T-helper 17 cell (primary cell): ENCODE measurements at regions not wholly inside any gene's neighbourhood (a gene's known extent, or its start where the extent isn't known, plus 50 kb on each side); places are given as distances from the start of the nearest gene placed in this dataset.
"Not testable (repeated sequence)": the region's sequence is repeated elsewhere in the genome, so short reads cannot be mapped to it uniquely, and the experiment has no call there.

Source experiments
- ATAC-seq: fragments of 150-1000 bp; cut with Tn5 transposase; 2 replicates; pipeline ENCODE4 v1.10.0; 2021; ENCODE audit warnings: mild to moderate bottlenecking, moderate library complexity
- DNase-seq, 3 donors: peaks; one replicate each; pipeline versions ENCODE4 v3.0.0 to v3.0.0-alpha.2; 2020 to 2021
- H3K9me3 ChIP-seq: one replicate; pipeline ENCODE4 v1.7.0; 2013; ENCODE audit warnings: low read length, mild to moderate bottlenecking; ENCODE audit not compliant: control insufficient read depth, poor library complexity, severe bottlenecking
- H3K27ac Mint-ChIP-seq: one replicate; pipeline ENCODE4 v1.8.0; 2022; ENCODE audit warnings: mild to moderate bottlenecking, moderate library complexity, mixed read lengths
- H3K27me3 Mint-ChIP-seq: one replicate; pipeline ENCODE4 v1.8.0; 2022; ENCODE audit warnings: mixed read lengths
- H3K36me3 Mint-ChIP-seq: one replicate; pipeline ENCODE4 v1.8.0; 2022; ENCODE audit warnings: low read depth, mixed read lengths
- H3K4me1 Mint-ChIP-seq: one replicate; pipeline ENCODE4 v1.8.0; 2022; ENCODE audit warnings: mild to moderate bottlenecking, mixed read lengths
- H3K4me3 Mint-ChIP-seq: one replicate; pipeline ENCODE4 v1.8.0; 2022; ENCODE audit warnings: mild to moderate bottlenecking, moderate library complexity, mixed read lengths

GRCh38 chr20:43355610-43356009 lies 102.1 kb upstream of the SRSF6 start:
- Mint-ChIP-seq H3K4me1 (no peaks in the 10 kb centered on the region), H3K27me3 (peaks cover 22% of the 10 kb centered on the region), H3K4me3 (no peak overlapping the region), H3K27ac (no peak overlapping the region), H3K36me3 (no peaks in the 10 kb centered on the region)
- no peak for ATAC-seq
- H3K9me3 ChIP-seq, result no peaks in the 10 kb centered on the region
- no peak for DNase-seq

GRCh38 chr20:43352996-43353395 lies 104.7 kb upstream of the SRSF6 start:
- Mint-ChIP-seq H3K27ac (no peak overlapping the region), H3K36me3 (no peaks in the 10 kb centered on the region), H3K4me3 (no peak overlapping the region), H3K27me3 (peaks cover 21% of the 10 kb centered on the region), H3K4me1 (no peaks in the 10 kb centered on the region)
- ATAC-seq (no peak), DNase-seq (no peak)
- H3K9me3 ChIP-seq, result no peaks in the 10 kb centered on the region

- H3K4me3 Mint-ChIP-seq, H3K36me3 Mint-ChIP-seq, ATAC-seq, DNase-seq, H3K27ac Mint-ChIP-seq, H3K9me3 ChIP-seq, H3K4me1 Mint-ChIP-seq: not testable (repeated sequence)
- peaks cover 18% of the 10 kb centered on the region for H3K27me3 Mint-ChIP-seq
Observed at GRCh38 chr20:43350694-43351093, 107.0 kb upstream of the SRSF6 start.

GRCh38 chr20:43349841-43350240 lies 107.9 kb upstream of the SRSF6 start:
- Mint-ChIP-seq H3K4me3 (no peak overlapping the region), H3K36me3 (no peaks in the 10 kb centered on the region), H3K27ac (no peak overlapping the region), H3K4me1 (no peaks in the 10 kb centered on the region), H3K27me3 (peaks cover 22% of the 10 kb centered on the region)
- ATAC-seq, result no peak
- no peaks in the 10 kb centered on the region for H3K9me3 ChIP-seq
- DNase-seq, result no peak

GRCh38 chr20:43347839-43348238 lies 109.9 kb upstream of the SRSF6 start:
- not testable (repeated sequence) for DNase-seq, H3K4me1 Mint-ChIP-seq, H3K27ac Mint-ChIP-seq, H3K4me3 Mint-ChIP-seq, ATAC-seq, H3K36me3 Mint-ChIP-seq, H3K9me3 ChIP-seq
- peaks cover 15% of the 10 kb centered on the region for H3K27me3 Mint-ChIP-seq

GRCh38 chr20:43345676-43346075 lies 112.0 kb upstream of the SRSF6 start:
- Mint-ChIP-seq H3K27me3 (peaks cover 15% of the 10 kb centered on the region), H3K4me3 (no peak overlapping the region), H3K4me1 (no peaks in the 10 kb centered on the region), H3K27ac (no peak overlapping the region), H3K36me3 (no peaks in the 10 kb centered on the region)
- DNase-seq, result no peak
- no peak for ATAC-seq
- no peaks in the 10 kb centered on the region for H3K9me3 ChIP-seq

- Mint-ChIP-seq H3K36me3 (no peaks in the 10 kb centered on the region), H3K4me3 (no peak overlapping the region), H3K27ac (no peak overlapping the region), H3K4me1 (no peaks in the 10 kb centered on the region), H3K27me3 (peaks cover 9% of the 10 kb centered on the region)
- no peaks in the 10 kb centered on the region for H3K9me3 ChIP-seq
- no peak for ATAC-seq
- DNase-seq, result no peak
Observed at GRCh38 chr20:43341511-43341910, 116.2 kb upstream of the SRSF6 start.

GRCh38 chr20:43337036-43337435 lies 120.7 kb upstream of the SRSF6 start:
- no peaks in the 10 kb centered on the region for H3K36me3 Mint-ChIP-seq
- H3K9me3 ChIP-seq, result no peaks in the 10 kb centered on the region
- ATAC-seq, result no peak
- no peaks in the 10 kb centered on the region for H3K4me1 Mint-ChIP-seq
- no peak overlapping the region for H3K27ac Mint-ChIP-seq
- DNase-seq, result no peak
- H3K27me3 Mint-ChIP-seq, result no peaks in the 10 kb centered on the region
- H3K4me3 Mint-ChIP-seq, result no peak overlapping the region

GRCh38 chr20:43334080-43334479 lies 123.6 kb upstream of the SRSF6 start:
- H3K27me3 Mint-ChIP-seq, result no peaks in the 10 kb centered on the region
- H3K4me1 Mint-ChIP-seq, result no peaks in the 10 kb centered on the region
- no peak overlapping the region for H3K27ac Mint-ChIP-seq
- no peaks in the 10 kb centered on the region for H3K9me3 ChIP-seq
- ATAC-seq (no peak), DNase-seq (no peak)
- no peaks in the 10 kb centered on the region for H3K36me3 Mint-ChIP-seq
- no peak overlapping the region for H3K4me3 Mint-ChIP-seq

- Mint-ChIP-seq H3K4me1 (no peaks in the 10 kb centered on the region), H3K36me3 (no peaks in the 10 kb centered on the region), H3K27ac (no peak overlapping the region), H3K4me3 (no peak overlapping the region), H3K27me3 (no peaks in the 10 kb centered on the region)
- ATAC-seq, result no peak
- no peaks in the 10 kb centered on the region for H3K9me3 ChIP-seq
- no peak for DNase-seq
Observed at GRCh38 chr20:43331906-43332305, 125.8 kb upstream of the SRSF6 start.

- no peaks in the 10 kb centered on the region for H3K9me3 ChIP-seq
- ATAC-seq, result no peak
- H3K36me3 Mint-ChIP-seq, result no peaks in the 10 kb centered on the region
- no peak overlapping the region for H3K27ac Mint-ChIP-seq
- H3K27me3 Mint-ChIP-seq, result peaks cover 8% of the 10 kb centered on the region
- no peak for DNase-seq
- no peak overlapping the region for H3K4me3 Mint-ChIP-seq
- H3K4me1 Mint-ChIP-seq, result no peaks in the 10 kb centered on the region
Observed at GRCh38 chr20:43328697-43329096, 129.0 kb upstream of the SRSF6 start.

GRCh38 chr20:43327234-43327633 lies 130.5 kb upstream of the SRSF6 start:
- peaks cover 16% of the 10 kb centered on the region for H3K27me3 Mint-ChIP-seq
- H3K27ac Mint-ChIP-seq, H3K9me3 ChIP-seq, DNase-seq, H3K36me3 Mint-ChIP-seq, H3K4me3 Mint-ChIP-seq, ATAC-seq, H3K4me1 Mint-ChIP-seq: not testable (repeated sequence)

- no peaks in the 10 kb centered on the region for H3K4me1 Mint-ChIP-seq
- H3K9me3 ChIP-seq, result no peaks in the 10 kb centered on the region
- H3K27me3 Mint-ChIP-seq, result peaks cover 16% of the 10 kb centered on the region
- no peak for DNase-seq
- no peak overlapping the region for H3K27ac Mint-ChIP-seq
- H3K4me3 Mint-ChIP-seq, result no peak overlapping the region
- ATAC-seq, result no peak
- H3K36me3 Mint-ChIP-seq, result no peaks in the 10 kb centered on the region
Observed at GRCh38 chr20:43325926-43326325, 131.8 kb upstream of the SRSF6 start.

GRCh38 chr20:43323592-43323991 lies 133.9 kb upstream of the PTPRT start:
- H3K36me3 Mint-ChIP-seq, result no peaks in the 10 kb centered on the region
- H3K9me3 ChIP-seq, result no peaks in the 10 kb centered on the region
- peaks cover 21% of the 10 kb centered on the region for H3K27me3 Mint-ChIP-seq
- DNase-seq, result no peak
- ATAC-seq, result no peak
- no peak overlapping the region for H3K27ac Mint-ChIP-seq
- no peak overlapping the region for H3K4me3 Mint-ChIP-seq
- no peaks in the 10 kb centered on the region for H3K4me1 Mint-ChIP-seq

- no peaks in the 10 kb centered on the region for H3K36me3 Mint-ChIP-seq
- DNase-seq (no peak), ATAC-seq (no peak)
- H3K27me3 Mint-ChIP-seq, result peaks cover 27% of the 10 kb centered on the region
- no peak overlapping the region for H3K27ac Mint-ChIP-seq
- no peaks in the 10 kb centered on the region for H3K4me1 Mint-ChIP-seq
- no peaks in the 10 kb centered on the region for H3K9me3 ChIP-seq
- H3K4me3 Mint-ChIP-seq, result no peak overlapping the region
Observed at GRCh38 chr20:43322851-43323250, 133.1 kb upstream of the PTPRT start.
